Chondrocyte (in vitro differentiated cells): ENCODE measurements at regions not wholly inside any gene's neighbourhood (a gene's known extent, or its start where the extent isn't known, plus 50 kb on each side); places are given as distances from the start of the nearest gene placed in this dataset.

Experiments
- DNase-seq: peaks from one replicate; pipeline ENCODE4 v3.0.0; 2021; ENCODE audit warnings: mixed read lengths, low spot score
- H3K27ac Mint-ChIP-seq: one replicate; pipeline ENCODE4 v1.8.0; 2021; ENCODE audit warnings: mild to moderate bottlenecking, moderate library complexity, mixed read lengths; ENCODE audit not compliant: unreplicated experiment
- H3K27me3 Mint-ChIP-seq: 2 replicates; pipeline ENCODE4 v1.8.0; 2021; ENCODE audit warnings: low read depth, mixed read lengths
- H3K36me3 Mint-ChIP-seq: 2 replicates; pipeline ENCODE4 v1.8.0; 2021; ENCODE audit warnings: low read depth, mixed read lengths
- H3K4me1 Mint-ChIP-seq: 2 replicates; pipeline ENCODE4 v1.8.0; 2021; ENCODE audit warnings: low read depth, mild to moderate bottlenecking, mixed read lengths
- H3K4me3 Mint-ChIP-seq: one replicate; pipeline ENCODE4 v1.8.0; 2021; ENCODE audit warnings: mild to moderate bottlenecking, moderate library complexity, mixed read lengths; ENCODE audit not compliant: unreplicated experiment
- H3K9me3 Mint-ChIP-seq: 2 replicates; pipeline ENCODE4 v1.8.0; 2021; ENCODE audit warnings: low read depth, mixed read lengths
- CTCF ChIP-seq: fragments of 200-600 bp; sonication (generic); IDR thresholded peaks from 2 replicates; pipeline ENCODE4 v1.5.0; 2021; ENCODE audit warnings: antibody characterized with exemption, mild to moderate bottlenecking, moderate library complexity

DNA sequence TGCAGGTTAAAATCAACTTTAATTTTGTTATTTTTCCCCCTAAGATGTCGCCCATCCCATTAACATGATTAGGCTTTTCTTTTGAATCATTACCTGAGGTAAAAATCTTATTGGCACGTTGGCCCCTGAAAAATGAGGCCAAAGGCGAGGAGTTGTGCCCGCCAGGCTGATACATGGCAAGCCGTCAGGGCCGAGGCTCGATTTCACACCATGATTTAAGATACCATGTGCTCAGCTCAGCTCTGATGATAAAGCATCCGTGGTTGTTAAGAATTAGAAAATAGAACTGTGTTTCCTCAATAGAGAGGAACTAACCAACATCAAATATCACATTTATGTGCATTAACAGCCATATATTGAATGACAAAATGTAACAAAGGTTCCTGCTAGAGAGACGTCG, 972.9 kb upstream of the SOX9 start:
- no peak for TF ChIP-seq CTCF
- Mint-ChIP-seq H3K4me3 (no peak overlapping the region), H3K27me3 (peaks cover 2% of the 10 kb centered on the region), H3K36me3 (no peaks in the 10 kb centered on the region), H3K27ac (no peak overlapping the region), H3K9me3 (no peaks in the 10 kb centered on the region), H3K4me1 (peaks cover 6% of the 10 kb centered on the region)
- DNase-seq: no peak

- peaks cover 6% of the 10 kb centered on the region for H3K4me1 Mint-ChIP-seq
- no peak overlapping the region for H3K27ac Mint-ChIP-seq
- no peak overlapping the region for H3K4me3 Mint-ChIP-seq
- H3K36me3 Mint-ChIP-seq: no peaks in the 10 kb centered on the region
- peaks cover 2% of the 10 kb centered on the region for H3K27me3 Mint-ChIP-seq
- H3K9me3 Mint-ChIP-seq: no peaks in the 10 kb centered on the region
- no peak for TF ChIP-seq CTCF
- no peak for DNase-seq
Observed at GRCh38 chr17:71149607-71150006, 971.2 kb upstream of the SOX9 start.

- H3K9me3 Mint-ChIP-seq: no peaks in the 10 kb centered on the region
- no peaks in the 10 kb centered on the region for H3K27me3 Mint-ChIP-seq
- H3K4me3 Mint-ChIP-seq: no peak overlapping the region
- H3K27ac Mint-ChIP-seq: no peak overlapping the region
- DNase-seq: no peak
- no peaks in the 10 kb centered on the region for H3K4me1 Mint-ChIP-seq
- no peak for TF ChIP-seq CTCF
- H3K36me3 Mint-ChIP-seq: no peaks in the 10 kb centered on the region
Observed at GRCh38 chr17:71157297-71157696, 963.5 kb upstream of the SOX9 start.

DNA sequence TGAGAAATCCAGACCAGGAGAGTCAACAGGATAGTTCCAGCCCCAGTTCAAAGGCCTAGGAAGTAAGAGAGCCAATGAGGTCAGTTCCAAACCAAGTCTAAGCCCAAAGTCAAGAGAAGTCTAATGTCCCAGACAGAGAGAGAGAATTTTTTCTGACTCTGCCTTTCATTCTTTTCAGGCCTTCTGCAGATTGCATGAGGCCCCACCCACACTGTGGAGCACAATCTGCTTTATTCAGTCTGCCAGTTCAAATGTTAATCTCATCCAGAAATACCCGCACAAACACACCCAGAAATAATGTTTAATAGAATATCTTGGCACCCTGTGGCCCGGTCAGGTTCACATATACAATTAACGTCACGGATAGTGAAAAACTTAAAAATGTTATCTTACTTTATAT, 962.4 kb upstream of the SOX9 start:
- Mint-ChIP-seq H3K27me3 (no peaks in the 10 kb centered on the region), H3K36me3 (no peaks in the 10 kb centered on the region), H3K27ac (no peak overlapping the region), H3K9me3 (no peaks in the 10 kb centered on the region), H3K4me1 (no peaks in the 10 kb centered on the region), H3K4me3 (no peak overlapping the region)
- DNase-seq: no peak
- no peak for TF ChIP-seq CTCF

GRCh38 chr17:71163121-71163812, 957.6 kb upstream of the SOX9 start:
- no peaks in the 10 kb centered on the region for H3K36me3 Mint-ChIP-seq
- no peak for DNase-seq
- H3K4me1 Mint-ChIP-seq: no peaks in the 10 kb centered on the region

More at GRCh38 chr17:71163121-71163812, 957.6 kb upstream of the SOX9 start:
- Mint-ChIP-seq H3K9me3 (no peaks in the 10 kb centered on the region), H3K27ac (no peak overlapping the region), H3K27me3 (no peaks in the 10 kb centered on the region), H3K4me3 (no peak overlapping the region)
- TF ChIP-seq CTCF: no peak
